Transverse colon (tissue), 4 donors: ENCODE measurements at regions not wholly inside any gene's neighbourhood (a gene's known extent, or its start where the extent isn't known, plus 50 kb on each side); places are given as distances from the start of the nearest gene placed in this dataset.

ENCODE experiments used
- DNase-seq: peaks from one replicate; pipeline ENCODE4 v3.0.0-alpha.2; 2019
- H3K27ac ChIP-seq, 4 donors: fragments of 200-600 bp; sonication (generic); 2 replicates each; pipeline ENCODE4 v1.5.1; 2016 to 2018; ENCODE audit warnings: inconsistent platforms in 4 of 4
- H3K27me3 ChIP-seq: fragments of 200-600 bp; sonication (generic); 2 replicates; pipeline ENCODE4 v1.5.1; 2017; ENCODE audit warnings: inconsistent platforms
- H3K36me3 ChIP-seq, 4 donors: fragments of 200-600 bp; sonication (generic); 2 replicates each; pipeline ENCODE4 v1.5.1; 2017 to 2019; ENCODE audit warnings: inconsistent platforms in 4 of 4
- H3K4me1 ChIP-seq, 4 donors: fragments of 200-600 bp; sonication (generic); 2 replicates each; pipeline ENCODE4 v1.5.1; 2017 to 2020; ENCODE audit warnings: inconsistent platforms in 4 of 4
- H3K4me3 ChIP-seq, 4 donors: fragments of 200-600 bp; sonication (generic); 1 replicate in 1 of 4; 2 replicates in 3 of 4; pipeline versions ENCODE4 v1.5.1 to v1.6.1; 2017 to 2019; ENCODE audit warnings: inconsistent platforms in 4 of 4
- H3K9me3 ChIP-seq, 2 donors: fragments of 200-600 bp; sonication (generic); 2 replicates each; pipeline ENCODE4 v1.5.1; 2017 to 2019; ENCODE audit warnings: inconsistent platforms in 2 of 2
- EP300 ChIP-seq: sonication (generic); formaldehyde crosslinking; IDR thresholded peaks from one replicate; pipeline ENCODE4 v1.6.1; 2017; ENCODE audit warnings: antibody characterized with exemption, low read depth
- POLR2A ChIP-seq: fragments of 450-650 bp; IDR thresholded peaks from one replicate; pipeline ENCODE4 v1.6.1; 2016; ENCODE audit warnings: antibody characterized with exemption, mild to moderate bottlenecking, moderate library complexity
- POLR2AphosphoS5 ChIP-seq, 3 donors: sonication (generic); formaldehyde crosslinking; IDR thresholded peaks; one replicate each; pipeline ENCODE4 v1.6.1; 2016; ENCODE audit warnings: antibody characterized with exemption in 3 of 3
- WGBS, 2 donors: methylation state at CpG; one replicate each; pipeline ENCODE4 v1.1.5; 2018; ENCODE audit warnings: low coverage in 1 of 2; 5-methylcytosine and 5-hydroxymethylcytosine counted together
- in situ Hi-C, 4 donors: fragments of 200-750 bp; cut with MboI; loops; one replicate each; pipeline versions ENCODE4 v1.15.0 to v1.15.1; 2017; ENCODE audit warnings: low sequenced_read_pairs in 3 of 4, low pct_ligation_motif_present in 1 of 4, low pct_unique_long_range_greater_than_20kb in 1 of 4
- intact Hi-C: fragments of 100-400 bp; cut with DNase I; formaldehyde crosslinking; loops from one replicate; pipeline ENCODE4 v1.15.1; 2023; ENCODE audit warnings: low total_unique reads
- TF ChIP-seq, protein P1 (sequence below), 5 experiments: fragments of 200-600 bp in 3 of 5; fragments of 450-650 bp in 2 of 5; sonication (generic) in 3 of 5; IDR thresholded peaks; 1 replicate in 2 of 5; 2 replicates in 3 of 5; pipeline ENCODE4 v1.5.1; 2016 to 2017; ENCODE audit warnings: antibody characterized with exemption in 5 of 5, inconsistent platforms in 3 of 5, mild to moderate bottlenecking in 2 of 5, moderate library complexity in 1 of 5

DNA sequence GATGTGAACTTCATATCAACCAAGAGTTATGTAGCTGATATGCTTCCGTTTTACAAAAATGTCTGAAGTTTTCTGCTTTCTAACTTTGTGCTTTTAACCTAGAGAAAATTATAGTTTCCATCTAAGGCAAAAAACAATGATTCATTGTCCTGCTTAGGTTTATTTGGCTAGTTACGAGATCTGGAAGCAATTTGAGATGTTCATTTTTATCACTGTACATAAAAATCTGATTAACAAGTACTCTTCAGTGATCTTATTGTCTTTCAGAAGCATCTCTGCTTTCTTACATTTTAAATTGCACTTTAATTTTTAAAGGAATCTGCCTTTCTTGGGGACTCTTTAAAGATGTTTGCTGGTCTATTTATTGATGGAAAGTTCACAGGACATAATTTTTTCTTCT, 188.1 kb downstream of the RFC3 start:
- H3K9me3 ChIP-seq: no peaks in the 10 kb centered on the region
- intact Hi-C loops: no loop called here
- no peaks in the 10 kb centered on the region for H3K36me3 ChIP-seq
- 63 to 68% methylated on average over 2 of the region's 2 CpGs for WGBS, 2 donors
- no peak overlapping the region for H3K27ac ChIP-seq
- no peaks in the 10 kb centered on the region for H3K27me3 ChIP-seq
- in situ Hi-C loops: no loop called here
- H3K4me3 ChIP-seq: no peak overlapping the region
- no peaks in the 10 kb centered on the region for H3K4me1 ChIP-seq
- TF ChIP-seq, protein P1, sequence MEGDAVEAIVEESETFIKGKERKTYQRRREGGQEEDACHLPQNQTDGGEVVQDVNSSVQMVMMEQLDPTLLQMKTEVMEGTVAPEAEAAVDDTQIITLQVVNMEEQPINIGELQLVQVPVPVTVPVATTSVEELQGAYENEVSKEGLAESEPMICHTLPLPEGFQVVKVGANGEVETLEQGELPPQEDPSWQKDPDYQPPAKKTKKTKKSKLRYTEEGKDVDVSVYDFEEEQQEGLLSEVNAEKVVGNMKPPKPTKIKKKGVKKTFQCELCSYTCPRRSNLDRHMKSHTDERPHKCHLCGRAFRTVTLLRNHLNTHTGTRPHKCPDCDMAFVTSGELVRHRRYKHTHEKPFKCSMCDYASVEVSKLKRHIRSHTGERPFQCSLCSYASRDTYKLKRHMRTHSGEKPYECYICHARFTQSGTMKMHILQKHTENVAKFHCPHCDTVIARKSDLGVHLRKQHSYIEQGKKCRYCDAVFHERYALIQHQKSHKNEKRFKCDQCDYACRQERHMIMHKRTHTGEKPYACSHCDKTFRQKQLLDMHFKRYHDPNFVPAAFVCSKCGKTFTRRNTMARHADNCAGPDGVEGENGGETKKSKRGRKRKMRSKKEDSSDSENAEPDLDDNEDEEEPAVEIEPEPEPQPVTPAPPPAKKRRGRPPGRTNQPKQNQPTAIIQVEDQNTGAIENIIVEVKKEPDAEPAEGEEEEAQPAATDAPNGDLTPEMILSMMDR (IDR thresholded peaks at IDR 0.05): no peak
- no peak for DNase-seq

DNA sequence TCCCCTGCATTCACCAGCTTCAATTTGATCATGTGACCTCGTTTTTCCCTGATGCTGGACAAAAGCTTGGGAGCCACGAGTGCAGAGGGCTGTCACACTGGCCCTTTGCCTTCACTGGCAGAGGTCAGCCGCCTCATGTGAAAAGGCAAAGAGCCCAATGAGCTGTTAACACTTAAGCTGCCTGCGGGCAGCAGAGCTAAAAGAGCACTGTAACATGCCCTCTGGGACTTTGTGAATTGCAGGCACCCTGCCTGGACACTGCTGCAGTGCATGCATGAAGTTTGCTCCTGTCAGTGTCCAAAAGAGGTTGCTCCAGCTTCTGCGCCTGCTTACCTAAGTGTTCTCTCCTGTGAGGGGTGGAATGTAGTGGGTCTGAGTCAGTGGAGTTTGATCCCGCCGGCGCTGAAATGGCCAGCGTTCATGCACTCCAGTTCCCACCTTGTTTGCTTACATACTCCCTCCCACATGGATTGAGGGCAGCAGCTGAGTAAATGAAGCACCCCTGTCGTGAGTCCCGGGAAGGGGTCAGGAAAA, 193.7 kb downstream of the RFC3 start:
- WGBS, 2 donors: 44 to 55% methylated on average over 5 to 11 of the region's 11 CpGs
- in situ Hi-C loops: no loop called here

DNA sequence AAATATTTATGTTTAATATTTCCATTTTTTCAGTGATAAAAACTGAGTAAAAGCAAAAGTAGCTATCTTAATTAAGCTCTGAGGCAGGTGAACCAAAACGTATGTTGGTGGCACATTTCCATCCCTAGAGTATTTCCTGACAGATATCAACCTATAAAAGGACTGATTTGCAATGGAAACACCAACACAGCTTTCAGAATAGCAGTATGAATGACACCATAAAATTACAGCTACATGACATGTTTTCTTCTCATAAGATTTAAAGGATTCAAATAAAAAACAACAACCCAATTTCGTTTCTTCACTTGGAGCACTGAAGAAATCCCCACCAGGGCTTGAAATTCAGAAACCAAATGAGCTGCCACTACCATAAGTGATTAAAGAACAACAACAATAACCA, 194.4 kb downstream of the RFC3 start:
- Histone ChIP-seq H3K9me3 (no peaks in the 10 kb centered on the region), H3K27me3 (no peaks in the 10 kb centered on the region), H3K4me3 (no peak overlapping the region), H3K36me3 (no peaks in the 10 kb centered on the region), H3K27ac (no peak overlapping the region), H3K4me1 (no peaks in the 10 kb centered on the region)
- WGBS, 2 donors: 35 to 58% methylated on average over 2 of the region's 2 CpGs
- in situ Hi-C loops: no loop called here
- no peak for DNase-seq
- intact Hi-C loops: no loop called here
- no peak for TF ChIP-seq POLR2A

More for the DNA sequence above, 193.7 kb downstream of the RFC3 start:
- Histone ChIP-seq H3K36me3 (no peaks in the 10 kb centered on the region), H3K27me3 (no peaks in the 10 kb centered on the region), H3K27ac (no peak overlapping the region), H3K9me3 (no peaks in the 10 kb centered on the region), H3K4me1 (no peaks in the 10 kb centered on the region), H3K4me3 (no peak overlapping the region)
- no peak for DNase-seq
- intact Hi-C loops: no loop called here
- TF ChIP-seq POLR2AphosphoS5 (IDR thresholded peaks at IDR 0.05): no peak
- no peak for TF ChIP-seq POLR2A
- TF ChIP-seq, protein P1 (IDR thresholded peaks at IDR 0.05): no peak
- TF ChIP-seq EP300: no peak

DNA sequence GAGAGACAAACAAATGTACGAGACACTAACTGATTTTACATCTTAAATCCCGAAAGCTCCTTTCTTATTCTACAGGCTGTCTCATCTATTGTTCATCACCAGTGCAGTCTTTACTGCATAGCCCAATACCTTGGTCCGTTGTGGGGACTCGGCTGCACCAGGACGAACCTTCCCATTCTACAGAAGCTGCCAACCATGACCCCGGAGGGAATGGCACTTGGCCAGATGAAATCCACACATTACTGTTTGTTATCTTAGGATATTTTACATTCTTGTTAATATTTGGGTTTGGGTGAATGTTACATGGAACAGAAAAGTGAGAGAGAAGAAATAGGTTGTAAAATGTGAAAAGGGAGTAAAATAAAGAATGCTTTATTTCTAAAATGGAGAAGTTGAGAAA, 195.1 kb downstream of the RFC3 start:
- no peaks in the 10 kb centered on the region for H3K4me1 ChIP-seq
- DNase-seq: no peak
- H3K9me3 ChIP-seq: no peaks in the 10 kb centered on the region
- TF ChIP-seq POLR2AphosphoS5 (IDR thresholded peaks at IDR 0.05): no peak
- TF ChIP-seq EP300: no peak
- no peak for TF ChIP-seq POLR2A
- TF ChIP-seq, protein P1 (IDR thresholded peaks at IDR 0.05): no peak
- H3K4me3 ChIP-seq: no peak overlapping the region
- in situ Hi-C loops (no loop called here), intact Hi-C loops (no loop called here)
- H3K36me3 ChIP-seq: no peaks in the 10 kb centered on the region
- H3K27me3 ChIP-seq: no peaks in the 10 kb centered on the region
- H3K27ac ChIP-seq: no peak overlapping the region
- WGBS, 2 donors: 83 to 90% methylated on average over 6 of the region's 6 CpGs

DNA sequence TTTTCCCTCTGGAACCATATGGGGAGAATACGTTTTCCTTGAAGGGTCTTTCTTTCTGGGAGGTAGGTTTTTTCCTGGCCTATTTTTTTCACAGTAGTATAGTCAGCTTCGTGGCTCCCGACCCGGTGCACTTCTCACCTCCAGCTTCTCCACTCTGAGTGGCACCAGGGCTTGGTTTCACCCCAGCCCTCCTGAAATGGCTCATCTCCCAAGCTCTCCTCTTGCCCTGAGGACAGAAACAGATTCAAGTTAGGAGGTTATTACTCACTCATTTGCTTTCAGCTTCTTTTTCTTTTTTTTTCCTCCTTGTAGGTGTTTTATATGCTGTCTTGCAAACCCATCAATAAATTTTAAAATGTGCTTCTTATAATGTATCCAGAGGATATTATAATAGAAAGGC, 199.3 kb downstream of the RFC3 start:
- intact Hi-C loops: no loop called here
- TF ChIP-seq, protein P1 (IDR thresholded peaks at IDR 0.05): no peak
- TF ChIP-seq POLR2AphosphoS5 (IDR thresholded peaks at IDR 0.05) (no peak), POLR2A (no peak), EP300 (no peak)
- H3K4me1 ChIP-seq: peaks cover 0 to 4% (median 0%) of the 10 kb centered on the region in 4 donors
- H3K9me3 ChIP-seq: peaks cover 3 to 5% of the 10 kb centered on the region in 2 donors
- in situ Hi-C loops: no loop called here
- no peaks in the 10 kb centered on the region for H3K27me3 ChIP-seq
- no peak for DNase-seq
- 65 to 68% methylated on average over 4 of the region's 4 CpGs for WGBS, 2 donors
- no peaks in the 10 kb centered on the region for H3K36me3 ChIP-seq
- no peak overlapping the region for H3K4me3 ChIP-seq
- no peak overlapping the region for H3K27ac ChIP-seq
